ENCODE measurements at regions not wholly inside any gene's neighbourhood (a gene's known extent, or its start where the extent isn't known, plus 50 kb on each side); places are given as distances from the start of the nearest gene placed in this dataset.

DNA sequence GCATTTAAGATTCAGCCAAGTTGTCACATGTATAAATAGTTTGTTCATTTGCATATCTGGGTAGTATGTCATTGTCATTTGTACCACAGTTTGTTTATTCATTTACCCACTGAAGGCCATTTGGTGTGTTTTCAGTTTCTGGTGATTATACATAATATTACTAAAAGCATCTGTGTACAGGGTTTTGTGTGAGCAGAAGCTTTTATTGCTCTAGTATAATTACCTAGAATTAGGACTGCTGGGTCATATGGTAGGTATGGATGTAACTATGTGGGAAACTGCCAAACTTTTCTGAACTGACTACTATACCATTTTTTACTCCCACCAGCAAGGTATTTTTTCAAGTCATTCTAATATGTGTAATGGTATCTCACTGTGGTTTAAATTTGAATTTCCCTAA lies 584.0 kb upstream of the GHITM start:
- no peak overlapping the region for H3K4me3 ChIP-seq
- H3K27ac ChIP-seq = no peak overlapping the region
- no peaks in the 10 kb centered on the region for H3K36me3 ChIP-seq
- TF ChIP-seq, protein P1, sequence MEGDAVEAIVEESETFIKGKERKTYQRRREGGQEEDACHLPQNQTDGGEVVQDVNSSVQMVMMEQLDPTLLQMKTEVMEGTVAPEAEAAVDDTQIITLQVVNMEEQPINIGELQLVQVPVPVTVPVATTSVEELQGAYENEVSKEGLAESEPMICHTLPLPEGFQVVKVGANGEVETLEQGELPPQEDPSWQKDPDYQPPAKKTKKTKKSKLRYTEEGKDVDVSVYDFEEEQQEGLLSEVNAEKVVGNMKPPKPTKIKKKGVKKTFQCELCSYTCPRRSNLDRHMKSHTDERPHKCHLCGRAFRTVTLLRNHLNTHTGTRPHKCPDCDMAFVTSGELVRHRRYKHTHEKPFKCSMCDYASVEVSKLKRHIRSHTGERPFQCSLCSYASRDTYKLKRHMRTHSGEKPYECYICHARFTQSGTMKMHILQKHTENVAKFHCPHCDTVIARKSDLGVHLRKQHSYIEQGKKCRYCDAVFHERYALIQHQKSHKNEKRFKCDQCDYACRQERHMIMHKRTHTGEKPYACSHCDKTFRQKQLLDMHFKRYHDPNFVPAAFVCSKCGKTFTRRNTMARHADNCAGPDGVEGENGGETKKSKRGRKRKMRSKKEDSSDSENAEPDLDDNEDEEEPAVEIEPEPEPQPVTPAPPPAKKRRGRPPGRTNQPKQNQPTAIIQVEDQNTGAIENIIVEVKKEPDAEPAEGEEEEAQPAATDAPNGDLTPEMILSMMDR (IDR thresholded peaks at IDR 0.05) = no peak
- TF ChIP-seq POLR2A (IDR thresholded peaks at IDR 0.05) = no peak
- TF ChIP-seq POLR2AphosphoS5 (IDR thresholded peaks at IDR 0.05) = no peak
- intact Hi-C loops (cut with DNase I) = no loop called here
- no peaks in the 10 kb centered on the region for H3K4me1 ChIP-seq (replicated peaks)
- no peaks in the 10 kb centered on the region for H3K27me3 ChIP-seq (replicated peaks; ENCODE audit: insufficient read depth)
- no peak for DNase-seq (ENCODE audit: low spot score)
- no peaks in the 10 kb centered on the region for H3K9me3 ChIP-seq

DNA sequence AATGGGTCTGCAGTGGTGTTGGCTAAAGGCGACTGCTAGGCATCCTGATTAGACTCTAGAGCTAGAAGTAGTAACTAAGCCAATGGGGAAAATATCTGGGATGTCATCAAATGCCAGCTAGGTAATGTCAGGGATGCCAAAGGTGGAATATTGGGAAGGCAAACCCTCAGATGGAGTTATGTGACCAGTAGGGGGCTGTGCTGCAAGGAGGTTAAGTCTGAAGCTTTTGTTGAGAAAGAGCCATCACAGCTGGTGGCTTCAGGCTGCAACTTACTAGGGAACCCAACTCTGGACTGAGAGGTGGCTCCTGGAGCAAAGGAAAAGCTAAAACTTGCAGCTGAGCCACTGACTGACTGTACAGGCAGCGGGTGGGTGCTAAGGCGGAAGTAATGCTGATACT lies 576.9 kb upstream of the GHITM start:
- no peaks in the 10 kb centered on the region for H3K36me3 ChIP-seq

DNA sequence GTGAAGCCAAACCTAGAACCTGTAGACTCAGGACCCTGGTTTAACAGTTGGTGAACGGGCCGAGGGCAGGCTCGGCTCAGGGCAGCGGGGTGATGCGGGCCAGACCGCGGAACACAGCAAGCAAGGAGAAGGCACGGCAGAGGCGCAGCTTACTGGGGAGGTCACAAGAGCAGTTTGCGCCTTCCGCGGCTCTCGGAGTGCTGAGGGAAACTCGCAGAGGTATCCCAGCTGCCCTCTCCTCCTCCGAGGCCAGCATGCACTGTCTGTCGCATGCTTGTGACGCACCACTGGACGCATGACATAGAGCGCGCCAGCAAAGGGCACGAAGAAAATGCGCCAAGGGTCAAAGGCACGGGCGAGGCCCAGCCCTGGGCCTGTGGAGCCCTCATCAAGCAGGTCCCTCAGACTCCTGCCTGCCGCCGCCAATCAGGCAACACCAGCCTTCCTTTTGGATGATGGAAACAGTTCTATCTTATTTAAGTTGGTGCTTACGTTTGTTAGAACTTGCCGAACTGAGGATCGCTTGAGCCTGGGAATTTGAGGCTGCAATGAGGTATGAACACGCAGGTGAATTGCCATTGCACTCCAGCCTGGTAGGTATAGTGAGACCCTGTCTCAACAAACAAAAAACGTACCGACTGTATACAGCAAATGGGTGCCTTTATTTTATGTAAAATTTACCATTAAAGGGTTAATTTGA lies 574.3 kb upstream of the GHITM start:
- Histone ChIP-seq H3K9me3 (no peaks in the 10 kb centered on the region), H3K27me3 (replicated peaks; ENCODE audit: insufficient read depth) (no peaks in the 10 kb centered on the region), H3K36me3 (no peaks in the 10 kb centered on the region), H3K4me3 (no peak overlapping the region), H3K4me1 (replicated peaks) (no peaks in the 10 kb centered on the region), H3K27ac (no peak overlapping the region)
- intact Hi-C loops (cut with DNase I) = no loop called here
- TF ChIP-seq POLR2AphosphoS5 (IDR thresholded peaks at IDR 0.05) (no peak), POLR2A (IDR thresholded peaks at IDR 0.05) (no peak)
- TF ChIP-seq, protein P1 (IDR thresholded peaks at IDR 0.05) = no peak
- WGBS = 97% methylated on average over 32 of the region's 32 CpGs
- DNase-seq (ENCODE audit: low spot score) = no peak

More for the DNA sequence above, 576.9 kb upstream of the GHITM start:
- DNase-seq (ENCODE audit: low spot score) = no peak
- H3K4me1 ChIP-seq (replicated peaks) = no peaks in the 10 kb centered on the region
- no peak for TF ChIP-seq POLR2AphosphoS5 (IDR thresholded peaks at IDR 0.05)
- no peak for TF ChIP-seq POLR2A (IDR thresholded peaks at IDR 0.05)
- TF ChIP-seq, protein P1 (IDR thresholded peaks at IDR 0.05) = no peak
- no peak overlapping the region for H3K4me3 ChIP-seq
- H3K27me3 ChIP-seq (replicated peaks; ENCODE audit: insufficient read depth) = no peaks in the 10 kb centered on the region
- H3K9me3 ChIP-seq = no peaks in the 10 kb centered on the region
- 94% methylated on average over 3 of the region's 3 CpGs for WGBS
- intact Hi-C loops (cut with DNase I) = no loop called here
- no peak overlapping the region for H3K27ac ChIP-seq

DNA sequence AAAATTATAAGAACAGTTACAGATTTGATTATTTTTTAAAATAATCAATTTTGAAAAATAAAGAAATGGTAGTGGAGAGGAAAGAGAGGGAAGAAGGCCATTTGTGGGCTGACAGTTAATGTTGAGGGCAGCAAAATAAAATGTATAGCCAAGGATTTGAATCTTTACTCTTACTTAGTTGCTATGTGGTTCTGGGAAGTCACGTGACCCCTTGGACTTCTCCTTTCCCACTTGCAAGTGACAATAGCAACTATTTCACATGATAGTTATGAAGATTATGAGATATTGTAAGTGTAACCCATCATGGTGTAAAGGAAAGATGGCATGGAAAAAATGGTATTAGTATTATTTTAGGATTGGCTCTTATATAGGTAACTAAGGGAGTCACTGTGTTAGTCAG lies 567.3 kb upstream of the GHITM start:
- H3K36me3 ChIP-seq = no peaks in the 10 kb centered on the region
- H3K4me1 ChIP-seq (replicated peaks) = no peaks in the 10 kb centered on the region
- intact Hi-C loops (cut with DNase I) = no loop called here
- WGBS = 94% methylated on average over 1 of the region's 1 CpG
- no peak overlapping the region for H3K4me3 ChIP-seq
- TF ChIP-seq, protein P1 (IDR thresholded peaks at IDR 0.05) = no peak
- TF ChIP-seq POLR2AphosphoS5 (IDR thresholded peaks at IDR 0.05) (no peak), POLR2A (IDR thresholded peaks at IDR 0.05) (no peak)
- DNase-seq (ENCODE audit: low spot score) = no peak
- no peaks in the 10 kb centered on the region for H3K27me3 ChIP-seq (replicated peaks; ENCODE audit: insufficient read depth)
- H3K9me3 ChIP-seq = no peaks in the 10 kb centered on the region
- no peak overlapping the region for H3K27ac ChIP-seq

DNA sequence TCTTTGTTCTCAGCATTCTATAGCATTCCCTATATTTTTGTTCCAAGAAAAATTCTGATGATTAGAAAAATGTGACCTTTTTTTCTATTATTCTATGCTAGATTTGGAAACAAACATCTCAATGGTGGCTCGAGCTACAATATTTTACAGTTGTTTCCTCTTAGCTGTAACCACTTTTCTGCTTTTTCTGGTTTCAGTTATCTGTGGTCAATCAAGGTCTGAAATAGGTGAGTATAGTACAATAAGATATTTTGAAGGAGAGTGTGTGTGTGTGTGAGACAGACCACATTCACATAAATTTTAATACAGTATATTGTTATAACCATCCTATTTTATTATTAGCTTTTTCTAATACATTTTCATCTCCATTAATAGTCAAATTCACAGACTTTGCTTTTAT lies 564.5 kb upstream of the GHITM start:
- intact Hi-C loops (cut with DNase I) = no loop called here
- H3K27me3 ChIP-seq (replicated peaks; ENCODE audit: insufficient read depth) = no peaks in the 10 kb centered on the region
- TF ChIP-seq, protein P1 (IDR thresholded peaks at IDR 0.05) = no peak
- TF ChIP-seq POLR2A (IDR thresholded peaks at IDR 0.05) (no peak), POLR2AphosphoS5 (IDR thresholded peaks at IDR 0.05) (no peak)
- H3K27ac ChIP-seq = no peak overlapping the region
- no peaks in the 10 kb centered on the region for H3K36me3 ChIP-seq
- no peaks in the 10 kb centered on the region for H3K4me1 ChIP-seq (replicated peaks)
- no peaks in the 10 kb centered on the region for H3K9me3 ChIP-seq
- no peak for DNase-seq (ENCODE audit: low spot score)
- WGBS = 57% methylated on average over 1 of the region's 1 CpG
- H3K4me3 ChIP-seq = no peak overlapping the region

Measured in prostate gland (tissue), 2 donors.